ENCODE measurements at regions not wholly inside any gene's neighbourhood (a gene's known extent, or its start where the extent isn't known, plus 50 kb on each side); places are given as distances from the start of the nearest gene placed in this dataset.
A peak's percentile ranks its signal among the peaks of the same experiment; 100 is the strongest.
"Not testable (repeated sequence)": the region's sequence is repeated elsewhere in the genome, so short reads cannot be mapped to it uniquely, and the experiment has no call there.

DNA sequence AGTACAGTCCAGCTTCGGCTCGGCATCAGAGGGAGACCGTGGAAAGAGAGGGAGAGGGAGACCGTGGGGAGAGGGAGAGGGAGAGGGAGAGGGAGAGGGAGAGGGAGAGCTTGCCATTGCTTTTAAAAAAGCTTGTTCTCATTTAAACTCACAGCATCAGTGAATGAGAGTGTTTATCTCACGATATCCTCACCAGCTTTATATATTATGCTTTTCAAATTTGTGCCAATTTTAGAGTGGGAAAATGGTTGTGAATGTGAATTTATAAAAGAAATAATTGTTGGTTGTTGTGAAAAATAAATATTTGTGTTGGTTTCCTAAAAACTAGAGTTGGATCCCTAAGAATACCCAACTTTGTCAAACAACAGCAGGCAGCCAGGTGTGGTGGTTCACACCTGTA, 170.1 kb downstream of the NRN1 start:
- not testable (repeated sequence) for DNase-seq

DNA sequence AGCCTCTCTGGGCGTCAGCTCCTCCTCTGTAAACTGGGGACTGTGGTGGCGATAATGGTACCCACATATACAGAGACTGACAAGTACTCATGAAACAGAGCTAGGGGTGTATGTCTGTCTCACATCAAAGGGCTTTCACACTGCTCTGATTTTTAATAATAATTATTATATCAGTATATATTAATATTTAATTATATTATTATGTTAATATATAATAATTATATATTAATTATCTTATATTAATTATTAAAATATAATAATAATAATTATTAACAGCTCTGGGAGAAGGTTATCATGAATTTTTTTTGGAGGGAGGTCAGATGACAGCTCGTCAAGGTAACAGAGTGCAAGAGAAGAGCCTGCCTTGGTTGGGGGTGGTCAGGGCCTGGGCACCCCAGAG, 173.6 kb downstream of the NRN1 start:
- no peak for DNase-seq

DNA sequence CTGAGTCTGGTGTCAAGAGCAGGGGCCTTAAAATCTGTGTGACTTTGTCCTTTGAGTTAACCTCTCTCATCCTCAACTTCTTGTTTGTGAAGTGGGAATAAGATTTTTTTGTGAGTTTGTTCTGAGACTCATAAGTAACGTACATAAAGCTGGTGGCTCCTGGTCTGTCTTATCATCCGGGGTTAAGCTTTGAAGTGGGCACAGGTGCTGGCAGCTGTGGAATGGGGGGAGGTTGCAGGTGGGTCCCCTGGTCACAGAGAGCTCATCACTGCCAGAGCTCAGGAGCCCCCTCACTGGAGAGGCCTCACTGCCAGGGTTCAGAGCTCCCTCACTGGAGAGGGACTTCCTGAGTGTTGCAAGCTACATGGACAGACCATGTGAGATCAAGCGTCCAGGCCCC, 174.1 kb downstream of the NRN1 start:
- no peak for DNase-seq

DNA sequence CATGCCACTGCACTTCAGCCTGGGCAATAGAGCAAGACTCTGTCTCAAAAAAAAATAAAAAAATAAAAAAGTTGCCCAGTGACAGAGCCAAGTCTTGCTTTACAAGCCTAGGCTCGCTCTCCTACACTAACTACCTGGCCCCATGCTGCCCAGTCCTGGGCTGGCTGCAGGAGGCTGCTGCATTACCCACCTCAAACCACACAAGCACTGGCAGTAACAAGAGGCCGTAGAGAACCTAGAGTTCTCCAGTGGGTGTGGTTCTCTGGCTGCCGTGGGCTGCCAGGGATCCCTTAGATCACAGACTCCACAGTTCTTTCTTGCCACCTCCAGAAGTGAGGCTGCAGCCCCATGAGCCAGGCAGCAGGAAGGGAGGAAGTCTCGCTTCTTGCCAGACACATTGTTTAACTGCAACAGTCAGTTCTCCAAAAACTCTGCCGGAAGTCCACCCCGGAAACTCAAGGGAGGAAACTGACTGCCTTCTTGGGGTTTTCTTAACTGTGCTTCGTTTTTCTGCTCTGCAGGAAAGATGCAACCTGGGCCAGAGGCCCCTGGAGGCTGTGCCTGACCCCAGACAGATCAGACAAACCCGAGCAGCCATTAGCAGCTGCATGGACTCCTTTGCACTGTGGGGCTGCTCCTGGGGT, 175.4 kb downstream of the NRN1 start:
- peak; percentile 18 for DNase-seq

DNA sequence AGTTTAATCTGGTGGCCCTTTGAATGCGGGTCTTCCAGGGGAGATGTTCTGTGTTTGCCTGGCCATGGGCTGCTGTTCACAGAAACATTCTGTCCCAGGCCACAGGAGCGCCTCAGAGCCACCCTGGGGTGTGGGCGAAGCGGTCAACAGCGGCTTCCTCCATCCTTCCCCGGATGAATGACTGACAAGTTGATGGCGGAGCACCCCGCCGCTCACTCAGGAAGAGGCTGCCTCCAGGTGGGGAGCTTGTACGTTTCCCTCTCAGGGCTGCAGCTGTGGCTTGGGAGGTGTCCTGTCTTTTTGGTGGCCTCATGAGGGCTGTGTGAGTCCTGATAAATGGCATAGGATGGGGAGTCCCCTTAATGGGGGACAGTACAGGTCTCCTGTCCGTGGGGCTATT, 178.4 kb downstream of the NRN1 start:
- no peak for DNase-seq

DNA sequence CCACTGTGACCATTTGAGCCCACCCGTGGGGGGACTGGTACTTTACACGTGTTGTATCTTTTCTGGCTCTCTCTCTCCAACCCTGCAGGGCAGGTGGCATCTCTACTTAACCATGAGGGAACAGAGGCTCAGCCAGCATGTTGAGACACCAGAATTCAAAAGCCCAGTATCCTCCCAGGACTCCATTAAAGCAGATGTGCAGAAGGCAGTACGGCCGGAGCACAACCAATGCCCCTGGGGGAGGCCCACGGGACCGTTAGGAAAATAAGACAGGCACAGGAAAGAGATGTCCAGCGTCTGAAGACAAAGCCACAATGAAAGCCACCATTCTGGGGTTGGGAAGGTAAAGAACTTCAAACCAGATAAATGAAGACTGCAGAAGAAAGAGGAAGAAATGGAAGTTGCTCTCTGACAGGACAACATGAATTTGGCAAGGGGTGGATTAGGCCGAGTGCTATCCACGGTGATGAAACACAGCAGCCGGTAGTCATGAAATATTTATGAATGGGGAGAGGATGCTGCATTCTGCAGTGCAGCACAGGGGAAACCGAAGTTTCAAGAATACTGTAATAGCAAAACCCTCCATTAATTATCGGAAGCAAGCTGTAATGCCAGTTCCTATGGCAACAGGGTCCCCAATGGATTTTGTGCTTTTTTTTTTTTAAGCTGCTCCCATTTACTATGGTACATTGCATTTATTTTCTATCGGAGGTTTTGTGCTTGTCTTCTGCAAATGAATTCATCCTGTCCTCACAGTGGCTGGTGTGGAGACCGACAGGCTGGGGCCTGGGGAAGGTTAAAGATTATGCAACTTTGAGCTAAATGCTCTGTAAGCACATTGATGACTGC, 179.4 kb downstream of the NRN1 start:
- no peak for DNase-seq

DNA sequence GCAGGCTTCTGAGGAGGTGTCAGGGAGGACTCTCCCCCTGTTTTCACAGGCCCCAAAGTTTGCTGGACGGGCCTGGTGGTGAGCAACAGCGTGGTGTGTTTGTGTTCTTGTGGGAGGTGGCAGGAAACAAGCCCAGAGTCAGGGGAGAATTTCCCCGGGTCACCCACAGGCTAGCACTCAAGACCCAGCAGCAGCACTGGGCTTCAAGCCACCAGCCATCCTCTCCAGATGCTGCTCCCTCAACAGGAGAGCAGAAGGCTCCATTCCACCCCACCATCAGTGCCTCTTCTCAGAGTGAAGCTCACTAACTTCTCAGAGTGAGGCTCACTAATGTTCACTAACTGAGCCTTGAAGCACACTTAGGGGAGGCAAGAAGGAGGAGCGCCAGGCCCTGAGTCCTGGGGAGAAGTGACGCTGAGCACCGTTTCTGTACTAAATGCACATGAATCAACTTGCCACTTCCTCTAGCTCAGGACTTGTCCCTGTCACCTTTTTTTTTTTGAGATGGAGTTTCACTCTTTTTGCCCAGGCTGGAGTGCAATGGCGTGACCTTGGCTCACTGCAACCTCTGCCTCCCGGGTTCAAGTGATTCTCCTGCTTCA, 182.2 kb downstream of the NRN1 start:
- DNase-seq, result not testable (repeated sequence)

Measured in T-helper 9 cell (primary cell).